Activated CD8-positive, alpha-beta memory T cell treated with anti-CD3 and anti-CD28 coated beads, Interleukin-2, amount 10 ng/mL, durations not matched to agents 7 days and 5 days (primary cell): ENCODE measurements at regions not wholly inside any gene's neighbourhood (a gene's known extent, or its start where the extent isn't known, plus 50 kb on each side); places are given as distances from the start of the nearest gene placed in this dataset.
"Not testable (repeated sequence)": the region's sequence is repeated elsewhere in the genome, so short reads cannot be mapped to it uniquely, and the experiment has no call there.

ENCODE experiments used
- ATAC-seq: fragments of 150-1000 bp; cut with Tn5 transposase; one replicate; pipeline ENCODE4 v1.10.0; 2021; ENCODE audit warnings: moderate library complexity
- CTCF ChIA-PET: fragments of 350-600 bp; sonication (Branson Sonifier 250); formaldehyde crosslinking; loops from one replicate; lab custom pipeline; 2021; ENCODE audit warnings: antibody characterized with exemption; lab: Charles Lee
- DNase-seq: peaks from one replicate; pipeline ENCODE4 v3.0.0-alpha.2; 2020
- H3K27ac Mint-ChIP-seq: one replicate; pipeline ENCODE4 v1.8.0; 2021; ENCODE audit warnings: mild to moderate bottlenecking, mixed read lengths
- H3K27me3 Mint-ChIP-seq: one replicate; pipeline ENCODE4 v1.8.0; 2021; ENCODE audit warnings: mixed read lengths
- H3K36me3 Mint-ChIP-seq: one replicate; pipeline ENCODE4 v1.8.0; 2021; ENCODE audit warnings: mild to moderate bottlenecking, mixed read lengths
- H3K4me1 Mint-ChIP-seq: one replicate; pipeline ENCODE4 v1.8.0; 2021; ENCODE audit warnings: mixed read lengths
- H3K4me3 Mint-ChIP-seq: one replicate; pipeline ENCODE4 v1.8.0; 2021; ENCODE audit warnings: mild to moderate bottlenecking, moderate library complexity, mixed read lengths
- H3K9me3 Mint-ChIP-seq: one replicate; pipeline ENCODE4 v1.8.0; 2022; ENCODE audit warnings: low read depth, mixed read lengths

- ATAC-seq, result no peak
- Mint-ChIP-seq H3K4me3 (no peak overlapping the region), H3K4me1 (no peaks in the 10 kb centered on the region), H3K27ac (no peak overlapping the region), H3K9me3 (no peaks in the 10 kb centered on the region), H3K36me3 (no peaks in the 10 kb centered on the region), H3K27me3 (peaks cover 7% of the 10 kb centered on the region)
- CTCF ChIA-PET, result no interaction called here
- no peak for DNase-seq
Observed at GRCh38 chr2:215727507-215728503, 285.5 kb downstream of the MREG start.

GRCh38 chr2:215726070-215726469, 287.3 kb downstream of the MREG start:
- H3K9me3 Mint-ChIP-seq, result no peaks in the 10 kb centered on the region
- H3K4me3 Mint-ChIP-seq, result no peak overlapping the region
- CTCF ChIA-PET, result no interaction called here
- H3K27me3 Mint-ChIP-seq, result peaks cover 7% of the 10 kb centered on the region
- H3K4me1 Mint-ChIP-seq, result no peaks in the 10 kb centered on the region
- no peaks in the 10 kb centered on the region for H3K36me3 Mint-ChIP-seq
- no peak overlapping the region for H3K27ac Mint-ChIP-seq
- ATAC-seq (no peak), DNase-seq (no peak)

GRCh38 chr2:215724146-215724545, 288.3 kb upstream of the FN1 start:
- Mint-ChIP-seq H3K36me3 (no peaks in the 10 kb centered on the region), H3K27me3 (peaks cover 4% of the 10 kb centered on the region), H3K9me3 (no peaks in the 10 kb centered on the region), H3K4me1 (no peaks in the 10 kb centered on the region), H3K27ac (no peak overlapping the region), H3K4me3 (no peak overlapping the region)
- ATAC-seq, result no peak
- DNase-seq, result no peak
- CTCF ChIA-PET, result interaction anchor here (1.1 kb wide), 1 partner anchor 21 kb away, joined by 4 read pairs; no protein-coding TSS in a partner anchor

GRCh38 chr2:215723631-215724011, 287.8 kb upstream of the FN1 start:
- Mint-ChIP-seq H3K27ac (no peak overlapping the region), H3K4me1 (no peaks in the 10 kb centered on the region), H3K36me3 (no peaks in the 10 kb centered on the region), H3K9me3 (no peaks in the 10 kb centered on the region), H3K4me3 (no peak overlapping the region), H3K27me3 (peaks cover 4% of the 10 kb centered on the region)
- DNase-seq, result no peak
- ATAC-seq, result no peak
- CTCF ChIA-PET, result no interaction called here

- CTCF ChIA-PET, result no interaction called here
- Mint-ChIP-seq H3K9me3 (no peaks in the 10 kb centered on the region), H3K4me3 (no peak overlapping the region), H3K4me1 (no peaks in the 10 kb centered on the region), H3K27ac (no peak overlapping the region), H3K27me3 (peaks cover 4% of the 10 kb centered on the region), H3K36me3 (no peaks in the 10 kb centered on the region)
- DNase-seq (no peak), ATAC-seq (no peak)
Observed at GRCh38 chr2:215722986-215723630, 287.2 kb upstream of the FN1 start.

- no peaks in the 10 kb centered on the region for H3K36me3 Mint-ChIP-seq
- no peak overlapping the region for H3K4me3 Mint-ChIP-seq
- no peaks in the 10 kb centered on the region for H3K27me3 Mint-ChIP-seq
- no peak overlapping the region for H3K27ac Mint-ChIP-seq
- DNase-seq, result no peak
- H3K4me1 Mint-ChIP-seq, result no peaks in the 10 kb centered on the region
- CTCF ChIA-PET, result no interaction called here
- H3K9me3 Mint-ChIP-seq, result no peaks in the 10 kb centered on the region
- ATAC-seq, result no peak
Observed at GRCh38 chr2:215722125-215722524, 286.3 kb upstream of the FN1 start.

GRCh38 chr2:215721515-215721914, 285.6 kb upstream of the FN1 start:
- H3K27ac Mint-ChIP-seq, DNase-seq, ATAC-seq, H3K27me3 Mint-ChIP-seq, H3K4me3 Mint-ChIP-seq, H3K9me3 Mint-ChIP-seq, H3K36me3 Mint-ChIP-seq, H3K4me1 Mint-ChIP-seq, CTCF ChIA-PET: not testable (repeated sequence)

GRCh38 chr2:215718890-215719289, 283.0 kb upstream of the FN1 start:
- Mint-ChIP-seq H3K4me1 (no peaks in the 10 kb centered on the region), H3K4me3 (no peak overlapping the region), H3K36me3 (no peaks in the 10 kb centered on the region), H3K27ac (no peak overlapping the region), H3K27me3 (peaks cover 2% of the 10 kb centered on the region), H3K9me3 (no peaks in the 10 kb centered on the region)
- ATAC-seq, result no peak
- CTCF ChIA-PET, result no interaction called here
- no peak for DNase-seq

GRCh38 chr2:215718436-215718835, 282.6 kb upstream of the FN1 start:
- Mint-ChIP-seq H3K4me3 (no peak overlapping the region), H3K27ac (no peak overlapping the region), H3K4me1 (no peaks in the 10 kb centered on the region), H3K36me3 (no peaks in the 10 kb centered on the region), H3K27me3 (peaks cover 2% of the 10 kb centered on the region), H3K9me3 (no peaks in the 10 kb centered on the region)
- ATAC-seq, result no peak
- CTCF ChIA-PET, result no interaction called here
- no peak for DNase-seq

- Mint-ChIP-seq H3K4me3 (no peak overlapping the region), H3K4me1 (no peaks in the 10 kb centered on the region), H3K9me3 (no peaks in the 10 kb centered on the region), H3K27ac (no peak overlapping the region), H3K36me3 (no peaks in the 10 kb centered on the region), H3K27me3 (peaks cover 5% of the 10 kb centered on the region)
- no peak for ATAC-seq
- DNase-seq, result no peak
- CTCF ChIA-PET, result no interaction called here
Observed at GRCh38 chr2:215717501-215718381, 281.9 kb upstream of the FN1 start.

- no peak overlapping the region for H3K27ac Mint-ChIP-seq
- no peak for DNase-seq
- peaks cover 9% of the 10 kb centered on the region for H3K27me3 Mint-ChIP-seq
- CTCF ChIA-PET, result no interaction called here
- no peak overlapping the region for H3K4me3 Mint-ChIP-seq
- no peaks in the 10 kb centered on the region for H3K4me1 Mint-ChIP-seq
- no peaks in the 10 kb centered on the region for H3K36me3 Mint-ChIP-seq
- no peak for ATAC-seq
- H3K9me3 Mint-ChIP-seq, result no peaks in the 10 kb centered on the region
Observed at GRCh38 chr2:215716956-215717355, 281.1 kb upstream of the FN1 start.

GRCh38 chr2:215712871-215713790, 277.3 kb upstream of the FN1 start:
- no peak overlapping the region for H3K4me3 Mint-ChIP-seq
- DNase-seq (no peak), ATAC-seq (no peak)
- H3K27me3 Mint-ChIP-seq, result peaks cover 9% of the 10 kb centered on the region
- no peak overlapping the region for H3K27ac Mint-ChIP-seq
- H3K4me1 Mint-ChIP-seq, result no peaks in the 10 kb centered on the region
- H3K9me3 Mint-ChIP-seq, result no peaks in the 10 kb centered on the region
- no peaks in the 10 kb centered on the region for H3K36me3 Mint-ChIP-seq
- CTCF ChIA-PET, result no interaction called here
